HL-60 (cell line): ENCODE measurements at regions not wholly inside any gene's neighbourhood (a gene's known extent, or its start where the extent isn't known, plus 50 kb on each side); places are given as distances from the start of the nearest gene placed in this dataset.

Source experiments
- CTCF ChIP-seq: IDR thresholded peaks from one replicate; pipeline ENCODE4 v1.5.1; 2011; ENCODE audit warnings: low read length, control low read depth, inconsistent platforms; ENCODE audit not compliant: insufficient read depth
- GABPA ChIP-seq: IDR thresholded peaks from 2 replicates; pipeline ENCODE4 v1.6.1; 2012; ENCODE audit warnings: low read depth
- POLR2AphosphoS5 ChIP-seq: IDR thresholded peaks from 2 replicates; pipeline ENCODE4 v1.6.1; 2012; ENCODE audit warnings: low read depth
- REST ChIP-seq: IDR thresholded peaks from 2 replicates; pipeline ENCODE4 v1.6.1; 2012; ENCODE audit warnings: low read depth; ENCODE audit not compliant: insufficient replicate concordance

- TF ChIP-seq CTCF: no peak
- TF ChIP-seq GABPA: no peak
- TF ChIP-seq POLR2AphosphoS5: no peak
- no peak for TF ChIP-seq REST
Measured at GRCh38 chr6:145277358-145278086, 457.8 kb downstream of the EPM2A start.
